GM12801 (cell line): ENCODE measurements at regions not wholly inside any gene's neighbourhood (a gene's known extent, or its start where the extent isn't known, plus 50 kb on each side); places are given as distances from the start of the nearest gene placed in this dataset.

Experiments used
- CTCF ChIP-seq: IDR thresholded peaks from one replicate; pipeline ENCODE4 v1.5.1; 2011; ENCODE audit warnings: control low read depth; ENCODE audit not compliant: insufficient read length; ENCODE audit errors: extremely low read depth

- no peak for TF ChIP-seq CTCF
Observed at GRCh38 chr5:173780235-173781234, 107.6 kb upstream of the CPEB4 start.

GRCh38 chr5:173781432-173781815 lies 106.7 kb upstream of the CPEB4 start:
- no peak for TF ChIP-seq CTCF

- no peak for TF ChIP-seq CTCF
Observed at GRCh38 chr5:173781816-173782670, 106.1 kb upstream of the CPEB4 start.

- no peak for TF ChIP-seq CTCF
Observed at GRCh38 chr5:173782671-173783101, 105.5 kb upstream of the CPEB4 start.

- no peak for TF ChIP-seq CTCF
Observed at GRCh38 chr5:173783371-173783770, 104.8 kb upstream of the CPEB4 start.

- TF ChIP-seq CTCF, result no peak
Observed at GRCh38 chr5:173785400-173785799, 102.7 kb upstream of the CPEB4 start.

- no peak for TF ChIP-seq CTCF
Observed at GRCh38 chr5:173785866-173786265, 102.3 kb upstream of the CPEB4 start.
